ENCODE measurements at regions not wholly inside any gene's neighbourhood (a gene's known extent, or its start where the extent isn't known, plus 50 kb on each side); places are given as distances from the start of the nearest gene placed in this dataset.

DNA sequence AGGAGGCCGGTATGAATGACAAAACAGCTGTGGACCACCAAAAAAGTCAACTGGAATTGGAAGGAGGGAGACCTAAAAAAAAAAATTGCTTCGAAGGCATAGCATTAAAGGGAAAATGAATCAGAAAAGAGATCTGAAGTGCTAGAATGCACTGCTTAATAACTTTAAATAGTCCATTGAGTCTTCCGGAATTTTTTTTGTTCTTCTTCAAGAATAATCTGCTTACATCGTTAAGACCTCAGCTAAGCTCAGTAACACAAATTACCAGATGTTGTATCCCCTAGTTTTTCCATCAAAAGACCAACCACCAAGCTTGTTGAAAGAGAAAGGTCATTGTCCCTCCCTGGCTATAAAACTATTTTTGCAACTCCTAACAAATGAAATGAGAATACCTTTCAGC, 560.5 kb downstream of the NR2F2 start:
- Histone ChIP-seq H3K4me3 (peak overlapping the region in 1 of 2 donors; percentile 45), H3K27me3 (no peaks in the 10 kb centered on the region), H3K9me3 (no peaks in the 10 kb centered on the region), H3K36me3 (no peaks in the 10 kb centered on the region), H3K27ac (peak overlapping the region in 1 of 2 donors; percentile 46), H3K4me1 (peaks cover 0 to 32% (median 0%) of the 10 kb centered on the region in 4 donors)
- TF ChIP-seq, protein P1, sequence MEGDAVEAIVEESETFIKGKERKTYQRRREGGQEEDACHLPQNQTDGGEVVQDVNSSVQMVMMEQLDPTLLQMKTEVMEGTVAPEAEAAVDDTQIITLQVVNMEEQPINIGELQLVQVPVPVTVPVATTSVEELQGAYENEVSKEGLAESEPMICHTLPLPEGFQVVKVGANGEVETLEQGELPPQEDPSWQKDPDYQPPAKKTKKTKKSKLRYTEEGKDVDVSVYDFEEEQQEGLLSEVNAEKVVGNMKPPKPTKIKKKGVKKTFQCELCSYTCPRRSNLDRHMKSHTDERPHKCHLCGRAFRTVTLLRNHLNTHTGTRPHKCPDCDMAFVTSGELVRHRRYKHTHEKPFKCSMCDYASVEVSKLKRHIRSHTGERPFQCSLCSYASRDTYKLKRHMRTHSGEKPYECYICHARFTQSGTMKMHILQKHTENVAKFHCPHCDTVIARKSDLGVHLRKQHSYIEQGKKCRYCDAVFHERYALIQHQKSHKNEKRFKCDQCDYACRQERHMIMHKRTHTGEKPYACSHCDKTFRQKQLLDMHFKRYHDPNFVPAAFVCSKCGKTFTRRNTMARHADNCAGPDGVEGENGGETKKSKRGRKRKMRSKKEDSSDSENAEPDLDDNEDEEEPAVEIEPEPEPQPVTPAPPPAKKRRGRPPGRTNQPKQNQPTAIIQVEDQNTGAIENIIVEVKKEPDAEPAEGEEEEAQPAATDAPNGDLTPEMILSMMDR (IDR thresholded peaks at IDR 0.05): no peak
- no peak for DNase-seq
- intact Hi-C loops (cut with DNase I; ENCODE audit: low total_unique reads): loop anchor here (5.0 kb wide), 1 partner anchor 529 kb away; no protein-coding TSS in a partner anchor

DNA sequence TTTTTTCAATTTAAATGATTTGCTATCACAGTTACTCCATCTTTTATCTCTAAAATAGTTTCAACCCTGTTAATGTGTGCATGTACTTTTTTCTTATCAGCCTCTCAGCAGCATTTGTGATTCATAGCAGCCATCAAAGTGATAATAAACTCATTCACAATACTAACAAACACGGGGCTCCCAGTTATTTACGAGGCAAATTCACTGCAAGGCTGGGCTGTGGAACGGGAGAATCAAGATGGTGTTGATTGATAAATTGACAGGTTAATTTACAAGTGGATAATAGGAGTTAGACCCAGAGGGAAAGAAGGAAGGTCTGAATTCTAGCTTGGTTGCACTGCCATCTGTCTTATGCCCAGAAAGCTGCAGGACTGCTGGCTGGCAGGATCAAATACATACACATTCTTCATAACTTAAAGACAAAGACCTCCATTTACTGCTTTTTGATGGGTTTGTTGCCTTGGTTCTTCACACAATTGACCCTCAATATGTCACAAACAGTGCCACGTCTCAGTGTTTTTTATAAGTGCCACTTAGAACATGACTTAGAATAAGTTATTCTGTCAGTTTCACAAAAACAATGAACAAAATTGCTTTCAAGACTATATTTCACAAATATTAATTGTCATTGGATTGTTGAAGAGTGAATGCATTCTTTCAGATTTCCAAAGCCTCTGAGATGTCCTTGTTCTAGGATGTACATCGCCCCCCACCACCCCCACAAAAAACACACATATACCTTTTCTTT, 562.8 kb downstream of the NR2F2 start:
- H3K27me3 ChIP-seq: no peaks in the 10 kb centered on the region
- TF ChIP-seq, protein P1 (IDR thresholded peaks at IDR 0.05): peak; percentile 54 to 63
- DNase-seq: no peak
- H3K4me1 ChIP-seq: peaks cover 0 to 32% (median 0%) of the 10 kb centered on the region in 4 donors
- H3K4me3 ChIP-seq: no peak overlapping the region
- intact Hi-C loops (cut with DNase I; ENCODE audit: low total_unique reads): loop anchor here (5.0 kb wide), 1 partner anchor 531 kb away; no protein-coding TSS in a partner anchor
- no peaks in the 10 kb centered on the region for H3K36me3 ChIP-seq
- no peaks in the 10 kb centered on the region for H3K9me3 ChIP-seq
- no peak overlapping the region for H3K27ac ChIP-seq

DNA sequence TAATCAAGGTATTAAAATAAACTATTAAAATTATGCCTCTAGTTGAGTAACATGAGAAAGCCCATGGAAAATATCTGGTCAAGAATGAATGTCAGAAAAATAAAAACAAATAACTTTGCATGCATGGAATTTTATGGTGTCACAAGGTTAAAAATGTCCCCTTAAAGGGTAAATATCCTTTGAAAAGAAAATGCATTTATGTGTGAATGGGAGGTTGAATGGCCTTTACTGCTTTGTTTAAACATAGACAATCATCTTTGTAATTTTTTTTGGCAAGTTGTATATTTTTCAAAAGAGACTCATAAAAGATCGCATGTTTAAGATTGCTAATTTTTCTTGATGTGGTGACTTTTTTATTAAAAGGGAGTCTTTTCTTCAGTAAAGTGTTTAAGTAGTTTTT, 564.2 kb downstream of the NR2F2 start:
- no peaks in the 10 kb centered on the region for H3K9me3 ChIP-seq
- intact Hi-C loops (cut with DNase I; ENCODE audit: low total_unique reads): loop anchor here (5.0 kb wide), 1 partner anchor 532 kb away; no protein-coding TSS in a partner anchor
- no peak for DNase-seq
- H3K27me3 ChIP-seq: no peaks in the 10 kb centered on the region
- H3K4me3 ChIP-seq: no peak overlapping the region
- TF ChIP-seq, protein P1 (IDR thresholded peaks at IDR 0.05): no peak
- H3K4me1 ChIP-seq: peaks cover 0 to 25% (median 0%) of the 10 kb centered on the region in 4 donors
- no peak overlapping the region for H3K27ac ChIP-seq
- H3K36me3 ChIP-seq: no peaks in the 10 kb centered on the region

DNA sequence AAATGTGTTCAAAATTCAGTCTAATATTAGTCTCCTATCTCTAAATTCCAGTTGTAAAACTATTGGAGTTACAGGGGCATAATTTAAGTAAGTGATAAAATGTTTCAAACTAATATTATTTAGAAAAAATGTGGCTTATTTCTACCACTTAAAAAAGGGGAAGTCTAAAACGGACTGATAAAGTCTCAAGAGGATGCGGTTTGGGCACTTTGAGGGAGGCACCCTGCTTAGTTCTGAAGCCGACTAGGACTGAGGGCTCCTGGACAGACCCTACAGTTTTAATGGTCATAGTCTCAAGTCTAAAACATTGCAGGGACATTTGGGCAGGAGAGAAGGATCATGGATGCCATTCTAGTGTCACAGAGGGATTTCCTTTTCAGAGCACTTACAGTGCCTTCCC, 566.3 kb downstream of the NR2F2 start:
- no peak overlapping the region for H3K4me3 ChIP-seq
- no peaks in the 10 kb centered on the region for H3K27me3 ChIP-seq
- intact Hi-C loops (cut with DNase I; ENCODE audit: low total_unique reads): no loop called here
- TF ChIP-seq, protein P1 (IDR thresholded peaks at IDR 0.05): no peak
- H3K9me3 ChIP-seq: no peaks in the 10 kb centered on the region
- H3K4me1 ChIP-seq: peaks cover 0 to 20% (median 0%) of the 10 kb centered on the region in 4 donors
- H3K27ac ChIP-seq: no peak overlapping the region
- no peaks in the 10 kb centered on the region for H3K36me3 ChIP-seq
- no peak for DNase-seq

DNA sequence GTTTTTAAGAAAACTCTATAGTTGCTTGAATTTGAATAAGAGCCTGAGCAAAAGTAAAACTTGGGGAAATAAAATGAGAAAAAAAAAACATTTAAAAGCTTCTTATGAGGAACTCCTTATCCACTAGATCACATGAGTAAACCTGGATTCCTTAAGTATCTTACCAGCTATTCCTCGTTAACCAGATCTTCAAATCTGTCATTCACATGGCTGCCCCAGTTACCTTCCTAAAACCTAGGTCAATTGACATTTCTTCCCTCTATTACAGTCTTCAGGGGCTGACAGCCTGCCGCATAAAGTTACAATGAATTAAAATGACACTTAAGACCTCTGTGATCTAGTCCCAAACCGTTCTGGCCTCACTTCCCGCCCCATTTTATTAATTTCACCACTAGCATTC, 583.6 kb downstream of the NR2F2 start:
- no peaks in the 10 kb centered on the region for H3K36me3 ChIP-seq
- H3K9me3 ChIP-seq: peaks cover 0 to 16% (median 14%) of the 10 kb centered on the region in 3 donors
- no peak for DNase-seq
- TF ChIP-seq, protein P1 (IDR thresholded peaks at IDR 0.05): no peak
- no peak overlapping the region for H3K27ac ChIP-seq
- no peak overlapping the region for H3K4me3 ChIP-seq
- no peaks in the 10 kb centered on the region for H3K27me3 ChIP-seq
- no peaks in the 10 kb centered on the region for H3K4me1 ChIP-seq
- intact Hi-C loops (cut with DNase I; ENCODE audit: low total_unique reads): no loop called here

All from tibial artery (tissue), 4 donors.